Thoracic aorta (tissue), 2 donors: ENCODE measurements at regions not wholly inside any gene's neighbourhood (a gene's known extent, or its start where the extent isn't known, plus 50 kb on each side); places are given as distances from the start of the nearest gene placed in this dataset.
"Not testable (repeated sequence)": the region's sequence is repeated elsewhere in the genome, so short reads cannot be mapped to it uniquely, and the experiment has no call there.

Source experiments
- ATAC-seq: fragments of 150-250 bp; one replicate; pipeline ENCODE4 v1.8.0; 2017; ENCODE audit warnings: low read depth; ENCODE audit not compliant: insufficient number of reproducible peaks, low FRiP score
- DNase-seq: peaks from one replicate; pipeline ENCODE4 v3.0.0-alpha.2; 2020; ENCODE audit warnings: low spot score
- H3K27ac ChIP-seq, 2 donors: fragments of 200-600 bp; sonication (generic); 1 replicate in 1 of 2; 2 replicates in 1 of 2; pipeline ENCODE4 v1.5.1; 2016; ENCODE audit warnings: mild to moderate bottlenecking in 2 of 2, moderate library complexity in 2 of 2
- H3K27me3 ChIP-seq: fragments of 200-600 bp; sonication (generic); replicated peaks from 2 replicates; pipeline ENCODE4 v1.6.0; 2016; ENCODE audit warnings: mild to moderate bottlenecking; ENCODE audit not compliant: insufficient read depth
- H3K36me3 ChIP-seq: fragments of 200-600 bp; sonication (generic); one replicate; pipeline ENCODE4 v1.5.1; 2016
- H3K4me1 ChIP-seq, 2 donors: fragments of 200-600 bp; sonication (generic); 1 replicate in 1 of 2; 2 replicates in 1 of 2; pipeline versions ENCODE4 v1.5.1 to v1.6.0; 2016; ENCODE audit warnings: low read depth in 2 of 2, mild to moderate bottlenecking in 1 of 2; ENCODE audit not compliant: control insufficient read depth in 1 of 2
- H3K4me3 ChIP-seq: fragments of 200-600 bp; sonication (generic); 2 replicates; pipeline ENCODE4 v1.5.1; 2016; ENCODE audit warnings: mild to moderate bottlenecking
- H3K9me3 ChIP-seq: fragments of 200-600 bp; sonication (generic); 2 replicates; pipeline ENCODE4 v1.5.1; 2016
- CTCF ChIP-seq: fragments of 200-600 bp; sonication (generic); IDR thresholded peaks from one replicate; pipeline ENCODE4 v1.5.1; 2019; ENCODE audit warnings: antibody characterized with exemption

GRCh38 chrY:12292542-12292941, 408.5 kb upstream of the USP9Y start:
- no peak for TF ChIP-seq CTCF
- no peak for DNase-seq
- Histone ChIP-seq H3K27me3 (no peaks in the 10 kb centered on the region), H3K4me3 (no peak overlapping the region), H3K9me3 (no peaks in the 10 kb centered on the region), H3K4me1 (no peaks in the 10 kb centered on the region), H3K27ac (no peak overlapping the region), H3K36me3 (no peaks in the 10 kb centered on the region)
- ATAC-seq: no peak

GRCh38 chrY:12296460-12296859, 404.6 kb upstream of the USP9Y start:
- no peak for TF ChIP-seq CTCF
- Histone ChIP-seq H3K27me3 (no peaks in the 10 kb centered on the region), H3K4me1 (no peaks in the 10 kb centered on the region), H3K36me3 (no peaks in the 10 kb centered on the region), H3K27ac (no peak overlapping the region), H3K9me3 (no peaks in the 10 kb centered on the region), H3K4me3 (no peak overlapping the region)
- ATAC-seq (no peak), DNase-seq (no peak)

GRCh38 chrY:12299796-12300195, 401.2 kb upstream of the USP9Y start:
- H3K9me3 ChIP-seq, H3K4me1 ChIP-seq, H3K4me3 ChIP-seq, DNase-seq, H3K27ac ChIP-seq, H3K36me3 ChIP-seq, ATAC-seq, H3K27me3 ChIP-seq: not testable (repeated sequence)

- Histone ChIP-seq H3K36me3 (no peaks in the 10 kb centered on the region), H3K4me1 (no peaks in the 10 kb centered on the region), H3K27me3 (no peaks in the 10 kb centered on the region), H3K27ac (no peak overlapping the region), H3K4me3 (no peak overlapping the region), H3K9me3 (no peaks in the 10 kb centered on the region)
- ATAC-seq (no peak), DNase-seq (no peak)
- no peak for TF ChIP-seq CTCF
Measured at GRCh38 chrY:12303464-12303863, 397.6 kb upstream of the USP9Y start.

- no peaks in the 10 kb centered on the region for H3K36me3 ChIP-seq
Measured at GRCh38 chrY:12305456-12305855, 395.6 kb upstream of the USP9Y start.

More at GRCh38 chrY:12305456-12305855, 395.6 kb upstream of the USP9Y start:
- DNase-seq (no peak), ATAC-seq (no peak)
- H3K4me1 ChIP-seq: no peaks in the 10 kb centered on the region
- no peak overlapping the region for H3K4me3 ChIP-seq
- H3K27ac ChIP-seq: no peak overlapping the region
- no peaks in the 10 kb centered on the region for H3K9me3 ChIP-seq
- no peaks in the 10 kb centered on the region for H3K27me3 ChIP-seq
- no peak for TF ChIP-seq CTCF
